ENCODE measurements at regions not wholly inside any gene's neighbourhood (a gene's known extent, or its start where the extent isn't known, plus 50 kb on each side); places are given as distances from the start of the nearest gene placed in this dataset. TPM values are rescaled to one million over a fixed set of nuclear protein-coding genes. Genes with fewer than 3 reads are reported as not detected.
A peak's percentile ranks its signal among the peaks of the same experiment; 100 is the strongest.
"Not testable (repeated sequence)": the region's sequence is repeated elsewhere in the genome, so short reads cannot be mapped to it uniquely, and the experiment has no call there.

- FAIRE-seq; H3K9ac ChIP-seq (replicated peaks; ENCODE audit: extremely low read depth, insufficient read depth, low read length); POLR2A ChIA-PET; H3K27me3 ChIP-seq (ENCODE audit: control insufficient read depth in 2 of 2, insufficient read depth in 2 of 2, low read length in 2 of 2); H3K27ac ChIP-seq (ENCODE audit: insufficient read depth, low read depth, low read length); H3K9me3 ChIP-seq (replicated peaks; ENCODE audit: control insufficient read depth, insufficient read depth, low read length); H3K4me1 ChIP-seq (ENCODE audit: control insufficient read depth, extremely low read depth, insufficient read depth, low read length); H3K9me1 ChIP-seq (replicated peaks; ENCODE audit: control insufficient read depth, extremely low read depth, insufficient read depth, low read length); H3K79me2 ChIP-seq (ENCODE audit: control insufficient read depth, insufficient read depth, low read length); intact Hi-C loops (cut with micrococcal nuclease); DNase-seq (ENCODE audit: low read depth, low spot score); H3K4me3 ChIP-seq (replicated peaks in 1 of 3; ENCODE audit: insufficient read depth in 1 of 3, low read depth in 1 of 3, low read length in 3 of 3); H2AFZ ChIP-seq (ENCODE audit: low read depth, low read length); BruUV-seq (replicated peaks); dilution Hi-C loops (cut with MboI; ENCODE audit: extremely low pct_ligation_motif_present, low sequenced_read_pairs); CTCF ChIA-PET; H3K36me3 ChIP-seq (ENCODE audit: control insufficient read depth in 2 of 2, extremely low read depth in 1 of 2, insufficient read depth in 2 of 2, low read length in 2 of 2); H3K4me2 ChIP-seq (ENCODE audit: insufficient read depth, low read length); H4K20me1 ChIP-seq (replicated peaks; ENCODE audit: control insufficient read depth, extremely low read depth, insufficient read depth, low read length): not testable (repeated sequence)
Observed at GRCh38 chr1:149724618-149725302, 57.7 kb upstream of the FCGR1A start.

GRCh38 chr1:149726688-149727087 lies 55.8 kb upstream of the FCGR1A start:
- dilution Hi-C loops (cut with MboI; ENCODE audit: extremely low pct_ligation_motif_present, low sequenced_read_pairs): not testable (repeated sequence)

GRCh38 chr1:149728598-149728997 lies 53.9 kb upstream of the FCGR1A start:
- H3K9me1 ChIP-seq (replicated peaks; ENCODE audit: control insufficient read depth, extremely low read depth, insufficient read depth, low read length); BruUV-seq (replicated peaks); H3K27me3 ChIP-seq (ENCODE audit: control insufficient read depth in 2 of 2, insufficient read depth in 2 of 2, low read length in 2 of 2); DNase-seq (ENCODE audit: low read depth, low spot score); H3K36me3 ChIP-seq (ENCODE audit: control insufficient read depth in 2 of 2, extremely low read depth in 1 of 2, insufficient read depth in 2 of 2, low read length in 2 of 2); H3K9me3 ChIP-seq (replicated peaks; ENCODE audit: control insufficient read depth, insufficient read depth, low read length); CTCF ChIA-PET; dilution Hi-C loops (cut with MboI; ENCODE audit: extremely low pct_ligation_motif_present, low sequenced_read_pairs); H3K27ac ChIP-seq (ENCODE audit: insufficient read depth, low read depth, low read length); POLR2A ChIA-PET; H3K4me3 ChIP-seq (replicated peaks in 1 of 3; ENCODE audit: insufficient read depth in 1 of 3, low read depth in 1 of 3, low read length in 3 of 3); H2AFZ ChIP-seq (ENCODE audit: low read depth, low read length); H4K20me1 ChIP-seq (replicated peaks; ENCODE audit: control insufficient read depth, extremely low read depth, insufficient read depth, low read length); H3K4me1 ChIP-seq (ENCODE audit: control insufficient read depth, extremely low read depth, insufficient read depth, low read length); FAIRE-seq; intact Hi-C loops (cut with micrococcal nuclease); H3K4me2 ChIP-seq (ENCODE audit: insufficient read depth, low read length); H3K79me2 ChIP-seq (ENCODE audit: control insufficient read depth, insufficient read depth, low read length); H3K9ac ChIP-seq (replicated peaks; ENCODE audit: extremely low read depth, insufficient read depth, low read length): not testable (repeated sequence)

More at GRCh38 chr1:149726688-149727087, 55.8 kb upstream of the FCGR1A start:
- H3K9ac ChIP-seq (replicated peaks; ENCODE audit: extremely low read depth, insufficient read depth, low read length); H3K79me2 ChIP-seq (ENCODE audit: control insufficient read depth, insufficient read depth, low read length); POLR2A ChIA-PET; H3K9me1 ChIP-seq (replicated peaks; ENCODE audit: control insufficient read depth, extremely low read depth, insufficient read depth, low read length); H3K36me3 ChIP-seq (ENCODE audit: control insufficient read depth in 2 of 2, extremely low read depth in 1 of 2, insufficient read depth in 2 of 2, low read length in 2 of 2); H4K20me1 ChIP-seq (replicated peaks; ENCODE audit: control insufficient read depth, extremely low read depth, insufficient read depth, low read length); H3K27ac ChIP-seq (ENCODE audit: insufficient read depth, low read depth, low read length); H3K4me1 ChIP-seq (ENCODE audit: control insufficient read depth, extremely low read depth, insufficient read depth, low read length); H2AFZ ChIP-seq (ENCODE audit: low read depth, low read length); H3K4me3 ChIP-seq (replicated peaks in 1 of 3; ENCODE audit: insufficient read depth in 1 of 3, low read depth in 1 of 3, low read length in 3 of 3); DNase-seq (ENCODE audit: low read depth, low spot score); CTCF ChIA-PET; H3K4me2 ChIP-seq (ENCODE audit: insufficient read depth, low read length); H3K9me3 ChIP-seq (replicated peaks; ENCODE audit: control insufficient read depth, insufficient read depth, low read length); H3K27me3 ChIP-seq (ENCODE audit: control insufficient read depth in 2 of 2, insufficient read depth in 2 of 2, low read length in 2 of 2); FAIRE-seq; BruUV-seq (replicated peaks); intact Hi-C loops (cut with micrococcal nuclease): not testable (repeated sequence)

Small RNA genes lying in the stretch of these regions (small RNA-seq; reads per million reads assigned to genes)
- 5.9 reads per million, percentile 44 among the genes with 10 or more reads in this experiment for gene RF00003 (ENCODE audit: insufficient read depth, insufficient read length, low read depth, low replicate concordance)
- not detected for gene RNU1-68P (ENCODE audit: insufficient read depth, insufficient read length, low read depth, low replicate concordance)

Measured in endothelial cell of umbilical vein (primary cell).